RPMI7951 (cell line): ENCODE measurements at regions not wholly inside any gene's neighbourhood (a gene's known extent, or its start where the extent isn't known, plus 50 kb on each side); places are given as distances from the start of the nearest gene placed in this dataset.
"Not testable (repeated sequence)": the region's sequence is repeated elsewhere in the genome, so short reads cannot be mapped to it uniquely, and the experiment has no call there.

ENCODE experiments used
- DNase-seq: peaks from one replicate; pipeline ENCODE4 v3.0.0-alpha.2; 2012; ENCODE audit warnings: low read depth

DNA sequence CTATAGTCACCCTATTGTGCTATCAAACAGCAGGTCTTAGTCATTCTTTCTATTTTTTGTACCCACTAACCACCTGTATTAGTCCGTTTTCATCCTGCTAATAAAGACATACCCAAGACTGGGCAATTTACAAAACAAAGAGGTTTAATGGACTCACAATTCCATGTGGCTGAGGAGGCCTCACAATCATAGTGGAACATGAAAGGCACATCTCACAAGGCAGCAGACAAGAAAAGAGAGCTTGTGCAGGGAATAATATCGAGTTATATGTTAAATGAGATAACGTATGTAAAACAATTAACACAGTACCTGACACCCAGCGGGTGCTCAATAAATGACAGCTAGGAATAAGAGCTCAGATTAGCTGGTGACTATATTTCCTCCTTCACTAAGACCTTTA, 88.1 kb upstream of the WDR44 start:
- DNase-seq: no peak

- no peak for DNase-seq
Observed at GRCh38 chrX:118259213-118259612, 86.7 kb upstream of the WDR44 start.

GRCh38 chrX:118261151-118261550, 84.8 kb upstream of the WDR44 start:
- no peak for DNase-seq

GRCh38 chrX:118271775-118272174, 74.1 kb upstream of the WDR44 start:
- peak; percentile 16 for DNase-seq

GRCh38 chrX:118272242-118272641, 73.7 kb upstream of the WDR44 start:
- DNase-seq: peak; percentile 9

GRCh38 chrX:118286066-118286762, 59.7 kb upstream of the WDR44 start:
- no peak for DNase-seq

- DNase-seq: not testable (repeated sequence)
Observed at GRCh38 chrX:118295818-118296217, 50.1 kb upstream of the WDR44 start.
